GM13977 (cell line): ENCODE measurements at regions not wholly inside any gene's neighbourhood (a gene's known extent, or its start where the extent isn't known, plus 50 kb on each side); places are given as distances from the start of the nearest gene placed in this dataset.

Source experiments
- DNase-seq: peaks from one replicate; pipeline ENCODE4 v3.0.0; 2012; ENCODE audit warnings: low spot score
- in situ Hi-C: fragments of 300-500 bp; cut with MboI; formaldehyde crosslinking; loops from one replicate; pipeline ENCODE4 v1.12.0; 2022; ENCODE audit warnings: low sequenced_read_pairs, low pct_unique_long_range_greater_than_20kb, mixed read lengths, inconsistent platforms; ENCODE audit not compliant: unreplicated experiment
- TF ChIP-seq, protein P1 (sequence below): IDR thresholded peaks from 2 replicates; pipeline ENCODE4 v1.5.1; 2012; ENCODE audit warnings: mild to moderate bottlenecking, control low read depth; ENCODE audit not compliant: insufficient read depth; ENCODE audit errors: extremely low read depth, missing control alignments

GRCh38 chr17:71909155-71909554 lies 211.7 kb upstream of the SOX9 start:
- TF ChIP-seq, protein P1, sequence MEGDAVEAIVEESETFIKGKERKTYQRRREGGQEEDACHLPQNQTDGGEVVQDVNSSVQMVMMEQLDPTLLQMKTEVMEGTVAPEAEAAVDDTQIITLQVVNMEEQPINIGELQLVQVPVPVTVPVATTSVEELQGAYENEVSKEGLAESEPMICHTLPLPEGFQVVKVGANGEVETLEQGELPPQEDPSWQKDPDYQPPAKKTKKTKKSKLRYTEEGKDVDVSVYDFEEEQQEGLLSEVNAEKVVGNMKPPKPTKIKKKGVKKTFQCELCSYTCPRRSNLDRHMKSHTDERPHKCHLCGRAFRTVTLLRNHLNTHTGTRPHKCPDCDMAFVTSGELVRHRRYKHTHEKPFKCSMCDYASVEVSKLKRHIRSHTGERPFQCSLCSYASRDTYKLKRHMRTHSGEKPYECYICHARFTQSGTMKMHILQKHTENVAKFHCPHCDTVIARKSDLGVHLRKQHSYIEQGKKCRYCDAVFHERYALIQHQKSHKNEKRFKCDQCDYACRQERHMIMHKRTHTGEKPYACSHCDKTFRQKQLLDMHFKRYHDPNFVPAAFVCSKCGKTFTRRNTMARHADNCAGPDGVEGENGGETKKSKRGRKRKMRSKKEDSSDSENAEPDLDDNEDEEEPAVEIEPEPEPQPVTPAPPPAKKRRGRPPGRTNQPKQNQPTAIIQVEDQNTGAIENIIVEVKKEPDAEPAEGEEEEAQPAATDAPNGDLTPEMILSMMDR = no peak
- no peak for DNase-seq
- in situ Hi-C loops = no loop called here

- DNase-seq = no peak
- TF ChIP-seq, protein P1 = no peak
- in situ Hi-C loops = no loop called here
These were observed 210.8 kb upstream of the SOX9 start for GRCh38 chr17:71910002-71910401.

GRCh38 chr17:71914042-71914441 lies 206.8 kb upstream of the SOX9 start:
- in situ Hi-C loops = no loop called here
- DNase-seq = no peak
- TF ChIP-seq, protein P1 = no peak

DNA sequence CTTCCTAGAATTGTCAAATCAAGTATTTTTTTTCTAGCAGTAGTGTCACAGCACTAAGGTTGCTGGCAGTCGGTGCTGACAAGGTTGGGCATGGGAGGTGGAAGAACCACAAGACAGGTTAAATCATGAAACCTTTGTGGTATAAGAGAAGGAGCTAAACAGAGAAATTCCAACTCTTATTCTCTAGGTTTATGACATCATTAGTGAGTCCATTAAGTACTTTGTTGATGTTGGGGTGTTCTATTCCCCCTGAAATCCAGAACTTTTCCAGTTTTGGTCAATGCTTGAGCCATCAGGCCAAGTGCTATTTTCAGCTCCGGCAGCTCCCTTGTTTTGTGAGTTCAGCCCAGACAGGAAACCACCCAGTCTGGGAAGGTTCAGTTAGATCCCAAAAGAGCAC lies 206.0 kb upstream of the SOX9 start:
- DNase-seq = no peak
- in situ Hi-C loops = no loop called here
- TF ChIP-seq, protein P1 = no peak

DNA sequence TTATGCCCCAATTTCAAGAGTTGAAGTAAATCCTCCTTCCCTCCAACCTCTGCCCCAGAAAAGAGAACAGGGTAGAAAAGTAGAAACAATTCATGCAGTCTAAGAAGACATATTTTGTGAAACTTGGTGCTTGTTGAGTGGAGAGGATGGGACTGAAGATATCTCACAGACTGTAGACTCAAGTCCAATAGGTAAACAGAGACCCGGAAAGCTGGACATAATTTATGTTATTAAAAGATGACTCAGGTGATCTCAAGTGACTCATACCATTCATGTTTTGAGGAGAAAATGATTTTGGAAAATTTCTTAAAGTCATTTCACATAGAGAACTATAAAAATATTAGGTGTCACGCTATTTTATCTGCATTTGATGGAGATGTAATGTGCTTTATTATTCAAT lies 203.1 kb upstream of the SOX9 start:
- TF ChIP-seq, protein P1 = no peak
- in situ Hi-C loops = no loop called here
- no peak for DNase-seq

GRCh38 chr17:71919186-71919585 lies 201.6 kb upstream of the SOX9 start:
- in situ Hi-C loops = no loop called here
- no peak for DNase-seq
- TF ChIP-seq, protein P1 = no peak

GRCh38 chr17:71919896-71920295 lies 200.9 kb upstream of the SOX9 start:
- TF ChIP-seq, protein P1 = no peak
- in situ Hi-C loops = no loop called here
- no peak for DNase-seq
